ENCODE measurements at regions not wholly inside any gene's neighbourhood (a gene's known extent, or its start where the extent isn't known, plus 50 kb on each side); places are given as distances from the start of the nearest gene placed in this dataset.

GRCh38 chr1:157326173-157326859 is 188.1 kb upstream of the ETV3 start:
- Histone ChIP-seq H3K9me1 (replicated peaks; ENCODE audit: control insufficient read depth, extremely low read depth, insufficient read depth, low read length) (no peaks in the 10 kb centered on the region), H3K27me3 (ENCODE audit: control insufficient read depth in 2 of 2, insufficient read depth in 2 of 2, low read length in 2 of 2) (peaks cover 2 to 7% of the 10 kb centered on the region in 2 experiments), H4K20me1 (replicated peaks; ENCODE audit: control insufficient read depth, extremely low read depth, insufficient read depth, low read length) (no peaks in the 10 kb centered on the region), H3K4me2 (ENCODE audit: insufficient read depth, low read length) (no peak overlapping the region), H3K4me3 (replicated peaks in 1 of 3; ENCODE audit: insufficient read depth in 1 of 3, low read depth in 1 of 3, low read length in 3 of 3) (no peak overlapping the region), H2AFZ (ENCODE audit: low read depth, low read length) (no peak overlapping the region), H3K27ac (ENCODE audit: insufficient read depth, low read depth, low read length) (no peak overlapping the region), H3K79me2 (ENCODE audit: control insufficient read depth, insufficient read depth, low read length) (no peaks in the 10 kb centered on the region), H3K36me3 (ENCODE audit: control insufficient read depth in 2 of 2, extremely low read depth in 1 of 2, insufficient read depth in 2 of 2, low read length in 2 of 2) (no peaks in the 10 kb centered on the region), H3K9ac (replicated peaks; ENCODE audit: extremely low read depth, insufficient read depth, low read length) (no peak overlapping the region), H3K9me3 (replicated peaks; ENCODE audit: control insufficient read depth, insufficient read depth, low read length) (no peaks in the 10 kb centered on the region), H3K4me1 (ENCODE audit: control insufficient read depth, extremely low read depth, insufficient read depth, low read length) (no peaks in the 10 kb centered on the region)
- DNase-seq (ENCODE audit: low read depth, low spot score), result no peak
- no peak for FAIRE-seq
- dilution Hi-C loops (cut with MboI; ENCODE audit: extremely low pct_ligation_motif_present, low sequenced_read_pairs), result no loop called here
- TF ChIP-seq MYC (IDR thresholded peaks at IDR 0.05; ENCODE audit: low read depth, low read length) (no peak), CTCF (IDR thresholded peaks at IDR 0.05; ENCODE audit: extremely low read depth in 1 of 2, insufficient read depth in 1 of 2, low read depth in 1 of 2, low read length in 2 of 2) (no peak), POLR2AphosphoS5 (IDR thresholded peaks at IDR 0.05; ENCODE audit: insufficient read depth, low read depth, low read length) (no peak), EZH2 (IDR thresholded peaks at IDR 0.05; ENCODE audit: borderline replicate concordance, low read depth, low read length, severe bottlenecking) (no peak), GATA2 (IDR thresholded peaks at IDR 0.05; ENCODE audit: insufficient read depth, insufficient read length, low read depth, low read length) (no peak)
- ChIA-PET POLR2A (no interaction called here), CTCF (interaction anchor here (1.4 kb wide), 1 partner anchor 27 kb away, joined by 3 read pairs; no protein-coding TSS in a partner anchor)
- intact Hi-C loops (cut with micrococcal nuclease), result no loop called here
- BruUV-seq (replicated peaks), result no TSS peak

Data from endothelial cell of umbilical vein (primary cell).